GM23248 (cell line): ENCODE measurements at regions not wholly inside any gene's neighbourhood (a gene's known extent, or its start where the extent isn't known, plus 50 kb on each side); places are given as distances from the start of the nearest gene placed in this dataset.

Experiments used
- EZH2 ChIP-seq: fragments of 200-600 bp; sonication (generic); IDR thresholded peaks from 2 replicates; pipeline ENCODE4 v1.6.1; 2018; ENCODE audit warnings: antibody characterized with exemption, mild to moderate bottlenecking; ENCODE audit not compliant: insufficient read depth, poor library complexity, severe bottlenecking
- EZH2phosphoT487 ChIP-seq: fragments of 200-600 bp; sonication (generic); IDR thresholded peaks from 2 replicates; pipeline ENCODE4 v1.6.1; 2018; ENCODE audit warnings: antibody characterized with exemption, moderate library complexity, mild to moderate bottlenecking, low read depth; ENCODE audit not compliant: insufficient read depth

GRCh38 chr13:80680786-80681366 lies 339.9 kb upstream of the SPRY2 start:
- TF ChIP-seq EZH2phosphoT487 (no peak), EZH2 (no peak)
